LNCAP (cell line): ENCODE measurements at regions not wholly inside any gene's neighbourhood (a gene's known extent, or its start where the extent isn't known, plus 50 kb on each side); places are given as distances from the start of the nearest gene placed in this dataset.

Source experiments
- CTCF ChIP-seq: fragments of 450-650 bp; IDR thresholded peaks from 2 replicates; pipeline ENCODE4 v1.5.1; 2017; ENCODE audit warnings: mild to moderate bottlenecking

GRCh38 chr16:86826941-86827340 is 248.6 kb downstream of the FOXL1 start:
- TF ChIP-seq CTCF = no peak

- TF ChIP-seq CTCF = no peak
Observed at GRCh38 chr16:86827521-86827920, 249.2 kb downstream of the FOXL1 start.

- TF ChIP-seq CTCF = no peak
Observed at GRCh38 chr16:86828202-86828601, 249.9 kb downstream of the FOXL1 start.

GRCh38 chr16:86828653-86829052 is 250.3 kb downstream of the FOXL1 start:
- TF ChIP-seq CTCF = no peak

- TF ChIP-seq CTCF = no peak
Observed at GRCh38 chr16:86831366-86831765, 253.0 kb downstream of the FOXL1 start.

GRCh38 chr16:86833136-86833535 is 254.8 kb downstream of the FOXL1 start:
- no peak for TF ChIP-seq CTCF

- peak; percentile 45 for TF ChIP-seq CTCF
Observed at GRCh38 chr16:86834451-86835035, 256.2 kb downstream of the FOXL1 start.

- TF ChIP-seq CTCF = no peak
Observed at GRCh38 chr16:86835982-86836381, 257.6 kb downstream of the FOXL1 start.
